ENCODE measurements at regions not wholly inside any gene's neighbourhood (a gene's known extent, or its start where the extent isn't known, plus 50 kb on each side); places are given as distances from the start of the nearest gene placed in this dataset.

DNA sequence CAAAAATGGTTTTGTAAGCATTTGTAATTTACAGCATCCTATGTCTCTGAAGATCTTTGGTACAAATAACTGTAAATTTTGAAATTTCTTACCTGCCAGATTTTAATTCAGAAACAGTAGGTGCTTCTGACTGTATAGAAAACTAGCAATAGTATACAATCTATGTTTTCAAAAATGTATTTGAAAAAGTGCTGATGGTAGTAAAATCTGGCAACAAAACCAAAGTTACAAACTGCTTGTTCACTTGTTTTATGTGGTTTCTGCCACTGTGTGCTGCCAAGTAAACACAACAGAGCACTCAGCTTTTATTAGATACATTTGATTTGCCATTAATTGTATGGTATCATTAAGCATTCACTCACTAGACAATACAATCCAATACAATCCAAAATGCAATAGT lies 206.1 kb downstream of the CPE start (continued):
- TF ChIP-seq, protein P1, sequence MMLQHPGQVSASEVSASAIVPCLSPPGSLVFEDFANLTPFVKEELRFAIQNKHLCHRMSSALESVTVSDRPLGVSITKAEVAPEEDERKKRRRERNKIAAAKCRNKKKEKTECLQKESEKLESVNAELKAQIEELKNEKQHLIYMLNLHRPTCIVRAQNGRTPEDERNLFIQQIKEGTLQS (IDR thresholded peaks at IDR 0.05), result no peak

GRCh38 chr4:165588534-165589315 lies 209.9 kb downstream of the CPE start:
- no peak for DNase-seq (ENCODE audit: low spot score)
- no peaks in the 10 kb centered on the region for H3K36me3 ChIP-seq (ENCODE audit: control insufficient read depth in 4 of 4, insufficient read depth in 3 of 4, low read depth in 1 of 4, low read length in 3 of 4)
- H3K9ac ChIP-seq (ENCODE audit: low read depth in 1 of 2, low read length in 2 of 2), result no peak overlapping the region
- no peaks in the 10 kb centered on the region for H3K9me3 ChIP-seq (ENCODE audit: control insufficient read depth in 4 of 4, low read length in 3 of 4)
- H3K27me3 ChIP-seq (ENCODE audit: control insufficient read depth in 4 of 4, insufficient read depth in 4 of 4, low read length in 3 of 4), result no peaks in the 10 kb centered on the region
- H3K4me3 ChIP-seq (ENCODE audit: low read depth in 1 of 3, low read length in 3 of 3), result no peak overlapping the region
- no peaks in the 10 kb centered on the region for H3K4me1 ChIP-seq (ENCODE audit: control insufficient read depth in 4 of 4, insufficient read depth in 4 of 4, low read length in 3 of 4)
- no peak for TF ChIP-seq RXRA (IDR thresholded peaks at IDR 0.05)
- H3K27ac ChIP-seq (ENCODE audit: low read depth in 1 of 2, low read length in 2 of 2), result no peak overlapping the region
- WGBS, result 62% methylated on average over 7 of the region's 7 CpGs

- H3K27me3 ChIP-seq (ENCODE audit: control insufficient read depth in 4 of 4, insufficient read depth in 4 of 4, low read length in 3 of 4), result peaks cover 0 to 3% (median 0%) of the 10 kb centered on the region in 4 donors
- H3K27ac ChIP-seq (ENCODE audit: low read depth in 1 of 2, low read length in 2 of 2), result no peak overlapping the region
- no peak overlapping the region for H3K4me3 ChIP-seq (ENCODE audit: low read depth in 1 of 3, low read length in 3 of 3)
- H3K4me1 ChIP-seq (ENCODE audit: control insufficient read depth in 4 of 4, insufficient read depth in 4 of 4, low read length in 3 of 4), result no peaks in the 10 kb centered on the region
- no peak for DNase-seq (ENCODE audit: low spot score)
- TF ChIP-seq, protein P1 (IDR thresholded peaks at IDR 0.05), result no peak
- no peak for TF ChIP-seq CTCF (IDR thresholded peaks at IDR 0.05; ENCODE audit: low read depth, low read length, missing input control)
- no peak for TF ChIP-seq EGR1 (IDR thresholded peaks at IDR 0.05; ENCODE audit: low read depth in 2 of 2)
- no peak for TF ChIP-seq RAD21 (IDR thresholded peaks at IDR 0.05)
- no peak for TF ChIP-seq SP1 (IDR thresholded peaks at IDR 0.05)
- TF ChIP-seq NR2F2 (IDR thresholded peaks at IDR 0.05), result no peak
- no peak for TF ChIP-seq REST (IDR thresholded peaks at IDR 0.05)
- TF ChIP-seq YY1 (IDR thresholded peaks at IDR 0.05), result no peak
- TF ChIP-seq JUND (IDR thresholded peaks at IDR 0.05), result no peak
- TF ChIP-seq FOXA2 (IDR thresholded peaks at IDR 0.05), result no peak
- no peaks in the 10 kb centered on the region for H3K9me3 ChIP-seq (ENCODE audit: control insufficient read depth in 4 of 4, low read length in 3 of 4)
- H3K36me3 ChIP-seq (ENCODE audit: control insufficient read depth in 4 of 4, insufficient read depth in 3 of 4, low read depth in 1 of 4, low read length in 3 of 4), result no peaks in the 10 kb centered on the region
- H3K9ac ChIP-seq (ENCODE audit: low read depth in 1 of 2, low read length in 2 of 2), result no peak overlapping the region
- WGBS, result 53% methylated on average over 2 of the region's 2 CpGs
Observed at GRCh38 chr4:165592386-165592785, 213.6 kb downstream of the CPE start.
